A549 (cell line): ENCODE measurements at regions not wholly inside any gene's neighbourhood (a gene's known extent, or its start where the extent isn't known, plus 50 kb on each side); places are given as distances from the start of the nearest gene placed in this dataset.
A peak's percentile ranks its signal among the peaks of the same experiment; 100 is the strongest.

Experiments used
- ATAC-seq, 2 experiments: fragments of 200-7000 bp in 1 of 2; fragments of >200 bp in 1 of 2; cut with Nextera tagmentation in 1 of 2; cut with Tn5 transposase in 1 of 2; 3 replicates each; pipeline versions ENCODE4 v1.8.0 to v1.9.1; 2018 to 2020; ENCODE audit warnings: mild to moderate bottlenecking in 1 of 2, moderate library complexity in 1 of 2
- CTCF ChIA-PET: fragments of 300-600 bp; sonication (Branson Sonifier 250); formaldehyde crosslinking; extraction: SDS; loops from one replicate; lab custom pipeline; 2021; ENCODE audit warnings: antibody characterized with exemption, inconsistent platforms; lab: Yijun Ruan, JAX
- POLR2A ChIA-PET: fragments of 350-600 bp; formaldehyde crosslinking; extraction: SDS; loops from one replicate; lab custom pipeline; 2021; ENCODE audit warnings: antibody characterized with exemption, inconsistent platforms; lab: Yijun Ruan, JAX
- DNase-seq, 2 experiments: peaks; one replicate each; pipeline versions ENCODE4 v3.0.0 to v3.0.0-alpha.2; 2011 to 2016; ENCODE audit warnings: low read depth in 1 of 2, low spot score in 1 of 2
- FAIRE-seq: peaks from 2 replicates; lab custom pipeline; 2011; peaks lifted over from hg19 to GRCh38; lab: Jason Lieb, UNC
- H3K27ac ChIP-seq, 2 experiments: fragments of >200 bp; sonication (Bioruptor Twin); formaldehyde crosslinking; 3 replicates each; pipeline ENCODE4 v1.5.1; 2016 to 2017
- H3K4me1 ChIP-seq: fragments of >200 bp; sonication (Bioruptor Twin); formaldehyde crosslinking; 3 replicates; pipeline ENCODE4 v1.6.1; 2016
- H3K4me2 ChIP-seq: fragments of >200 bp; sonication (Bioruptor Twin); formaldehyde crosslinking; 3 replicates; pipeline ENCODE4 v1.6.1; 2016
- H3K4me3 ChIP-seq: fragments of >200 bp; sonication (Bioruptor Twin); formaldehyde crosslinking; 3 replicates; pipeline ENCODE4 v1.5.1; 2016
- H3K9me3 ChIP-seq: fragments of >200 bp; sonication (Bioruptor Twin); formaldehyde crosslinking; 3 replicates; pipeline ENCODE4 v1.6.1; 2016
- ATOH8 ChIP-seq: fragments of 250-450 bp; sonication (Bioruptor Pico); IDR thresholded peaks from 2 replicates; pipeline ENCODE4 v1.5.0; 2020; ENCODE audit warnings: low read depth, mild to moderate bottlenecking, moderate library complexity
- BCL3 ChIP-seq: fragments of >200 bp; sonication (Bioruptor Twin); formaldehyde crosslinking; IDR thresholded peaks from 3 replicates; pipeline ENCODE4 v1.6.1; 2016
- BHLHE40 ChIP-seq: IDR thresholded peaks from 2 replicates; pipeline ENCODE4 v1.6.1; 2012; ENCODE audit warnings: low read depth, low read length, inconsistent platforms
- CBX8 ChIP-seq: fragments of 200-600 bp; sonication (generic); IDR thresholded peaks from 2 replicates; pipeline ENCODE4 v1.6.1; 2016
- CEBPB ChIP-seq, 2 experiments: fragments of >200 bp in 1 of 2; sonication (Bioruptor Twin) in 1 of 2; formaldehyde crosslinking in 1 of 2; IDR thresholded peaks; 2 replicates each; pipeline ENCODE4 v1.6.1; 2012 to 2016
- CHD2 ChIP-seq: fragments of 150-350 bp; IDR thresholded peaks from 2 replicates; pipeline ENCODE4 v1.6.1; 2014; ENCODE audit warnings: low read length; ENCODE audit not compliant: partially characterized antibody
- EHF ChIP-seq: fragments of 250-450 bp; sonication (Bioruptor Pico); IDR thresholded peaks from 2 replicates; pipeline ENCODE4 v1.5.0; 2020; ENCODE audit warnings: mild to moderate bottlenecking
- ESRRA ChIP-seq: fragments of 150-350 bp; IDR thresholded peaks from 2 replicates; pipeline ENCODE4 v1.6.1; 2014; ENCODE audit warnings: mild to moderate bottlenecking, low read length, borderline replicate concordance
- FOSL2 ChIP-seq, 2 experiments: fragments of 450-650 bp in 1 of 2; fragments of >200 bp in 1 of 2; sonication (Bioruptor Twin) in 1 of 2; formaldehyde crosslinking; IDR thresholded peaks; 2 replicates each; pipeline versions ENCODE4 v1.5.0 to v1.6.1; 2016 to 2020; ENCODE audit warnings: mild to moderate bottlenecking in 1 of 2, moderate library complexity in 1 of 2
- FOXS1 ChIP-seq: fragments of 250-450 bp; sonication (Bioruptor Pico); IDR thresholded peaks from 2 replicates; pipeline ENCODE4 v1.5.0; 2020; ENCODE audit warnings: mild to moderate bottlenecking, moderate library complexity
- GATA3 ChIP-seq: IDR thresholded peaks from 2 replicates; pipeline ENCODE4 v1.6.1; 2012; ENCODE audit warnings: borderline replicate concordance
- HMGXB4 ChIP-seq: fragments of 250-450 bp; sonication (Bioruptor Pico); IDR thresholded peaks from 2 replicates; pipeline ENCODE4 v1.5.0; 2021; ENCODE audit warnings: mild to moderate bottlenecking, moderate library complexity, borderline replicate concordance
- KDM1A ChIP-seq: fragments of 200-600 bp; sonication (generic); IDR thresholded peaks from 2 replicates; pipeline ENCODE4 v1.6.1; 2016; ENCODE audit warnings: low read depth, mild to moderate bottlenecking
- KDM5A ChIP-seq: fragments of 200-600 bp; sonication (generic); IDR thresholded peaks from 2 replicates; pipeline ENCODE4 v1.6.1; 2016; ENCODE audit warnings: antibody characterized with exemption, mild to moderate bottlenecking
- MAFK ChIP-seq: fragments of 450-650 bp; IDR thresholded peaks from 2 replicates; pipeline ENCODE4 v1.6.1; 2014; ENCODE audit not compliant: partially characterized antibody
- MAZ ChIP-seq: fragments of 150-350 bp; IDR thresholded peaks from 2 replicates; pipeline ENCODE4 v1.6.1; 2014; ENCODE audit warnings: antibody characterized with exemption, low read depth, low read length, borderline replicate concordance
- NR3C1 ChIP-seq: fragments of >200 bp; sonication (Bioruptor Twin); formaldehyde crosslinking; IDR thresholded peaks from 3 replicates; pipeline ENCODE4 v1.6.1; 2017
- PHF8 ChIP-seq: fragments of 200-600 bp; sonication (generic); IDR thresholded peaks from 2 replicates; pipeline ENCODE4 v1.6.1; 2016; ENCODE audit warnings: low read depth, mild to moderate bottlenecking, antibody characterized with exemption, moderate library complexity, borderline replicate concordance
- POLR2AphosphoS2 ChIP-seq: conservative IDR thresholded peaks from 2 replicates; pipeline ENCODE4 v1.6.1; 2012; ENCODE audit warnings: low read length, improper control_type of control experiment, inconsistent platforms
- RAD21 ChIP-seq, 2 experiments: fragments of >200 bp in 1 of 2; sonication (Bioruptor Twin) in 1 of 2; formaldehyde crosslinking in 1 of 2; IDR thresholded peaks in 1 of 2; conservative IDR thresholded peaks in 1 of 2; 2 replicates in 1 of 2; 3 replicates in 1 of 2; pipeline ENCODE4 v1.6.1; 2012 to 2018; ENCODE audit warnings: inconsistent platforms in 1 of 2
- RARB ChIP-seq: fragments of 250-450 bp; sonication (Bioruptor Pico); IDR thresholded peaks from 2 replicates; pipeline ENCODE4 v1.8.0; 2021; ENCODE audit warnings: mild to moderate bottlenecking, moderate library complexity
- RFX5 ChIP-seq: fragments of 450-650 bp; IDR thresholded peaks from 2 replicates; pipeline ENCODE4 v1.7.1; 2014; ENCODE audit warnings: antibody characterized with exemption, mild to moderate bottlenecking, moderate library complexity
- SMC3 ChIP-seq: fragments of >200 bp; sonication (Bioruptor Twin); formaldehyde crosslinking; IDR thresholded peaks from 3 replicates; pipeline ENCODE4 v1.6.1; 2018; ENCODE audit warnings: inconsistent platforms
- TP53 ChIP-seq: fragments of 250-450 bp; sonication (Bioruptor Pico); IDR thresholded peaks from 2 replicates; pipeline ENCODE4 v1.5.0; 2021; ENCODE audit warnings: mild to moderate bottlenecking, moderate library complexity
- ZC3H11A ChIP-seq: fragments of 450-650 bp; IDR thresholded peaks from 2 replicates; pipeline ENCODE4 v1.6.1; 2014; ENCODE audit warnings: antibody characterized with exemption, mild to moderate bottlenecking
- ZFP36 ChIP-seq: fragments of 450-650 bp; IDR thresholded peaks from 2 replicates; pipeline ENCODE4 v1.6.1; 2014; ENCODE audit warnings: borderline replicate concordance; ENCODE audit not compliant: partially characterized antibody
- WGBS: methylation state at CpG from one replicate; pipeline ENCODE4 v1.1.6; 2017; ENCODE audit errors: missing lambda C conversion rate; 5-methylcytosine and 5-hydroxymethylcytosine counted together
- TF ChIP-seq, protein P1 (sequence below): IDR thresholded peaks from 2 replicates; pipeline ENCODE4 v1.6.1; 2012
- TF ChIP-seq, protein P2 (sequence below): fragments of 150-350 bp; IDR thresholded peaks from 2 replicates; pipeline ENCODE4 v1.6.1; 2014; ENCODE audit warnings: low read depth, mild to moderate bottlenecking, low read length

- H3K4me1 ChIP-seq: no peaks in the 10 kb centered on the region
- CTCF ChIA-PET: no interaction called here
These were observed 83.0 kb upstream of the ALG13 start for GRCh38 chrX:111597967-111598366.

GRCh38 chrX:111608724-111609123, 72.2 kb upstream of the ALG13 start:
- no peaks in the 10 kb centered on the region for H3K4me1 ChIP-seq
- ATAC-seq (no peak), FAIRE-seq (no peak), DNase-seq (no peak)
- no peak overlapping the region for H3K27ac ChIP-seq
- POLR2A ChIA-PET: no interaction called here
- no peaks in the 10 kb centered on the region for H3K9me3 ChIP-seq
- WGBS: 21% methylated on average over 3 of the region's 3 CpGs
- CTCF ChIA-PET: no interaction called here
- H3K4me2 ChIP-seq: no peak overlapping the region
- no peak for TF ChIP-seq ZC3H11A
- TF ChIP-seq RARB (CRISPR knock-in tag): no peak
- no peak for TF ChIP-seq MAFK
- TF ChIP-seq RAD21 (conservative IDR thresholded peaks at IDR 0.05 in 1 of 2, IDR thresholded peaks at IDR 0.05 in 1 of 2): no peak
- TF ChIP-seq POLR2AphosphoS2: no peak
- TF ChIP-seq ATOH8 (CRISPR knock-in tag): no peak
- TF ChIP-seq, protein P1, sequence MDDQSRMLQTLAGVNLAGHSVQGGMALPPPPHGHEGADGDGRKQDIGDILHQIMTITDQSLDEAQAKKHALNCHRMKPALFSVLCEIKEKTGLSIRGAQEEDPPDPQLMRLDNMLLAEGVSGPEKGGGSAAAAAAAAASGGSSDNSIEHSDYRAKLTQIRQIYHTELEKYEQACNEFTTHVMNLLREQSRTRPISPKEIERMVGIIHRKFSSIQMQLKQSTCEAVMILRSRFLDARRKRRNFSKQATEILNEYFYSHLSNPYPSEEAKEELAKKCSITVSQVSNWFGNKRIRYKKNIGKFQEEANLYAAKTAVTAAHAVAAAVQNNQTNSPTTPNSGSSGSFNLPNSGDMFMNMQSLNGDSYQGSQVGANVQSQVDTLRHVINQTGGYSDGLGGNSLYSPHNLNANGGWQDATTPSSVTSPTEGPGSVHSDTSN: no peak
- no peak for TF ChIP-seq KDM1A
- TF ChIP-seq EHF (CRISPR knock-in tag): no peak
- TF ChIP-seq NR3C1: no peak
- no peak for TF ChIP-seq CEBPB (IDR thresholded peaks at IDR 0.05)
- no peak overlapping the region for H3K4me3 ChIP-seq

More at GRCh38 chrX:111597967-111598366, 83.0 kb upstream of the ALG13 start:
- DNase-seq: no peak
- TF ChIP-seq MAZ (no peak), BCL3 (no peak), EHF (CRISPR knock-in tag) (no peak), PHF8 (no peak), FOSL2 (IDR thresholded peaks at IDR 0.05) (no peak), FOSL2 (CRISPR knock-in tag; IDR thresholded peaks at IDR 0.05) (no peak)
- TF ChIP-seq, protein P2, sequence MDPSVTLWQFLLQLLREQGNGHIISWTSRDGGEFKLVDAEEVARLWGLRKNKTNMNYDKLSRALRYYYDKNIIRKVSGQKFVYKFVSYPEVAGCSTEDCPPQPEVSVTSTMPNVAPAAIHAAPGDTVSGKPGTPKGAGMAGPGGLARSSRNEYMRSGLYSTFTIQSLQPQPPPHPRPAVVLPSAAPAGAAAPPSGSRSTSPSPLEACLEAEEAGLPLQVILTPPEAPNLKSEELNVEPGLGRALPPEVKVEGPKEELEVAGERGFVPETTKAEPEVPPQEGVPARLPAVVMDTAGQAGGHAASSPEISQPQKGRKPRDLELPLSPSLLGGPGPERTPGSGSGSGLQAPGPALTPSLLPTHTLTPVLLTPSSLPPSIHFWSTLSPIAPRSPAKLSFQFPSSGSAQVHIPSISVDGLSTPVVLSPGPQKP: no peak
- no peak overlapping the region for H3K27ac ChIP-seq
- 7% methylated on average over 2 of the region's 2 CpGs for WGBS
- POLR2A ChIA-PET: no interaction called here
- no peak overlapping the region for H3K4me2 ChIP-seq
- H3K9me3 ChIP-seq: no peaks in the 10 kb centered on the region
- no peak overlapping the region for H3K4me3 ChIP-seq
- ATAC-seq: no peak
- FAIRE-seq: peak; percentile 18

DNA sequence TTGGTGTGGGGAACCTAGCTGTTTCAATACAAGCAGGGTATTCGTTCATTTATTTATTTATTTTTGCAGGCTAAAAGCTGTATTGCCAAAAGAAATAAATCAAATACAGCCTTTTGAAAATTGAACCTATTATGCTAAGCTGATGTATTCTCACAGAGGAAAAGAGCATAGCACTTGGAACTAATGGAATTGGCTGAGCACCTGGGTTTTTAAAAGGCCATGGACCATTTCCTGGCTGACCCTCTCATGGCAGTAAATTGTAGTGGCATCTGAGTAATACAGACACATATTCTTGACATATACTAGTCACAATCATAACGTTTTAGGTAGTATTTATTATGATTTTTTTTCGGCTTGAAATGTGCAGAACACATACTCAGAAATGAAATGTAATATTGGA, 71.8 kb upstream of the ALG13 start:
- Histone ChIP-seq H3K9me3 (no peaks in the 10 kb centered on the region), H3K27ac (no peak overlapping the region), H3K4me2 (no peak overlapping the region), H3K4me3 (no peak overlapping the region), H3K4me1 (no peaks in the 10 kb centered on the region)
- ATAC-seq: no peak
- peak; percentile 73 for FAIRE-seq
- DNase-seq: no peak
- CTCF ChIA-PET: no interaction called here
- 2% methylated on average over 3 of the region's 3 CpGs for WGBS
- POLR2A ChIA-PET: no interaction called here
- TF ChIP-seq TP53 (CRISPR knock-in tag) (no peak), CBX8 (no peak), RFX5 (no peak), POLR2AphosphoS2 (no peak), ZFP36 (no peak), SMC3 (no peak), GATA3 (no peak), BHLHE40 (no peak), BCL3 (no peak), ESRRA (no peak), ZC3H11A (no peak), HMGXB4 (no peak), CHD2 (no peak), FOXS1 (CRISPR knock-in tag) (no peak), KDM5A (no peak), CEBPB (IDR thresholded peaks at IDR 0.05) (no peak), NR3C1 (no peak)
